ENCODE measurements at regions not wholly inside any gene's neighbourhood (a gene's known extent, or its start where the extent isn't known, plus 50 kb on each side); places are given as distances from the start of the nearest gene placed in this dataset.
"Not testable (repeated sequence)": the region's sequence is repeated elsewhere in the genome, so short reads cannot be mapped to it uniquely, and the experiment has no call there.

DNA sequence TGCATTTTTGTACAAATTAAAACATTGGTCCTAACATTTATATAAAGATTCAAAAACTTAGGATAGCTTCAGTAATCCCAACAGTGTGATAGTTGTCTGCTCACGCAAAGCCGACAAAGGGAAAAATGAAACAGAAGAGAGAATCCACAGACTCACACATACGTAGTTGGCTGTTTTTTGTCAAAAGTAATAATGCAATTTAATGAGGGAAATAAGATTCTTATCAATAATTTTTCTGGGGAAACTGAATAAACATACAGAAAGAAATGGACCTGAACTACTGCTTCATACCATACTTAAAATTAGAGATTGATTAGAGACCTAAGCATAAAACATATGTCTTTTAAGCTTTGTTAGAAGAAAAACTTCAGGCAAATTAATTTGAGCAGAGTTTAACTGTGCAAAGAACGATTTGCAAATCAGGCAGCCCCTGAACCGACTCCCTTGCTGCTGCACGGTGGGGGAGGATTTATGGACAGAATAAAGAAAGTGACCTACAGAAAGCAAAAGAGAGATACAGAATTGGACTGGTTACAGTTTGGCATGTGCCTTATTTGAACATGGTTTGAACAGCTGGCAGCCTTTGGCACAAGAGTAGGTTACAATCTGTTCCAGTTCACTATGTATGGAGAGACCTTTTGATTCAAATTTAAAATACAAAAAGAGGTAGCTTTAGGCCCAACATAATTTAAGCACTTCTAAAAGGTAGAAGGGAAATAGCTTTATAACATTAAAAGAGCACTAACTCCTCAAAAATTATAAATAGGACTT is 64.9 kb upstream of the CTSV start:
- H3K36me3 ChIP-seq (ENCODE audit: control insufficient read depth in 2 of 3, insufficient read depth in 3 of 3, low read length in 3 of 3); H3K9ac ChIP-seq (ENCODE audit: low read length in 3 of 3); H3K9me3 ChIP-seq (ENCODE audit: control insufficient read depth in 2 of 3, insufficient read depth in 1 of 3, low read length in 3 of 3); H3K27me3 ChIP-seq (ENCODE audit: control insufficient read depth, insufficient read depth, low read length); intact Hi-C loops (cut with DNase I); H3K4me3 ChIP-seq (ENCODE audit: low read length in 3 of 3); DNase-seq; H3K27ac ChIP-seq (ENCODE audit: low read depth in 2 of 2, low read length in 2 of 2); FAIRE-seq; H3K4me1 ChIP-seq (ENCODE audit: control insufficient read depth in 2 of 3, insufficient read depth in 2 of 3, low read depth in 1 of 3, low read length in 3 of 3): not testable (repeated sequence)

- H3K9me3 ChIP-seq (ENCODE audit: control insufficient read depth in 2 of 3, insufficient read depth in 1 of 3, low read length in 3 of 3); H3K9ac ChIP-seq (ENCODE audit: low read length in 3 of 3); H3K4me3 ChIP-seq (ENCODE audit: low read length in 3 of 3); intact Hi-C loops (cut with DNase I); FAIRE-seq; H3K27me3 ChIP-seq (ENCODE audit: control insufficient read depth, insufficient read depth, low read length); H3K27ac ChIP-seq (ENCODE audit: low read depth in 2 of 2, low read length in 2 of 2); DNase-seq; H3K36me3 ChIP-seq (ENCODE audit: control insufficient read depth in 2 of 3, insufficient read depth in 3 of 3, low read length in 3 of 3); H3K4me1 ChIP-seq (ENCODE audit: control insufficient read depth in 2 of 3, insufficient read depth in 2 of 3, low read depth in 1 of 3, low read length in 3 of 3): not testable (repeated sequence)
These were observed 60.6 kb upstream of the CTSV start for GRCh38 chr9:97099540-97099939.

DNA sequence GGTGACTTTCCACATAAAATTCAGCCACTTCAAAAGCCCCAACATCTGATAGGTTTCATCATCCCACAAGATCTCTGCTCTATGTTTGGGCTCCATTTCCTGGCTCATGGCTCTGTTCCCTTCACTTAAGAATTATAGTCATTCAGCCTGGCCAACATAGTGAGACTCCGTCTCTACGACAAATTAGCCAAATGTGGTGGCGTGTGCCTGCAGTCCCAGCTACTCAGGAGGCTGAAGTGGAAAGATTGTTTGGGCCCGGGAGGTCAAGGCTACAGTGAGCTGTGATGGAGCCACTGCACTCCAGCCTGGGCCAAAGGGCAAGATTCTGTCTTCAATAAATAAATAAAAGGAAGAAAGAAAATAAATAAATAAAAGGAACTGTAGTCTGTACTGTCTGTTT is 57.9 kb upstream of the CTSV start:
- H3K4me1 ChIP-seq (ENCODE audit: control insufficient read depth in 2 of 3, insufficient read depth in 2 of 3, low read depth in 1 of 3, low read length in 3 of 3), result no peaks in the 10 kb centered on the region
- TF ChIP-seq CTCF (IDR thresholded peaks at IDR 0.05; ENCODE audit: borderline replicate concordance, extremely low read depth, insufficient read depth), result no peak
- peaks cover 0 to 5% (median 0%) of the 10 kb centered on the region in 3 donors for H3K36me3 ChIP-seq (ENCODE audit: control insufficient read depth in 2 of 3, insufficient read depth in 3 of 3, low read length in 3 of 3)
- H3K9ac ChIP-seq (ENCODE audit: low read length in 3 of 3), result no peak overlapping the region
- DNase-seq (no peak), FAIRE-seq (no peak)
- H3K4me3 ChIP-seq (ENCODE audit: low read length in 3 of 3), result no peak overlapping the region
- intact Hi-C loops (cut with DNase I), result no loop called here
- no peaks in the 10 kb centered on the region for H3K27me3 ChIP-seq (ENCODE audit: control insufficient read depth, insufficient read depth, low read length)
- no peaks in the 10 kb centered on the region for H3K9me3 ChIP-seq (ENCODE audit: control insufficient read depth in 2 of 3, insufficient read depth in 1 of 3, low read length in 3 of 3)
- no peak overlapping the region for H3K27ac ChIP-seq (ENCODE audit: low read depth in 2 of 2, low read length in 2 of 2)

GRCh38 chr9:97089361-97089760 is 50.4 kb upstream of the CTSV start:
- H3K4me1 ChIP-seq (ENCODE audit: control insufficient read depth in 2 of 3, insufficient read depth in 2 of 3, low read depth in 1 of 3, low read length in 3 of 3); H3K9ac ChIP-seq (ENCODE audit: low read length in 3 of 3); H3K27ac ChIP-seq (ENCODE audit: low read depth in 2 of 2, low read length in 2 of 2); FAIRE-seq; H3K27me3 ChIP-seq (ENCODE audit: control insufficient read depth, insufficient read depth, low read length); H3K36me3 ChIP-seq (ENCODE audit: control insufficient read depth in 2 of 3, insufficient read depth in 3 of 3, low read length in 3 of 3); intact Hi-C loops (cut with DNase I); H3K4me3 ChIP-seq (ENCODE audit: low read length in 3 of 3); H3K9me3 ChIP-seq (ENCODE audit: control insufficient read depth in 2 of 3, insufficient read depth in 1 of 3, low read length in 3 of 3): not testable (repeated sequence)
- DNase-seq, result peak in 4 of 5 donors; percentile 59 to 82 (median 78)

Measured in kidney (tissue), 13 donors.